Transverse colon (tissue), 4 donors: ENCODE measurements at regions not wholly inside any gene's neighbourhood (a gene's known extent, or its start where the extent isn't known, plus 50 kb on each side); places are given as distances from the start of the nearest gene placed in this dataset.

ENCODE experiments used
- DNase-seq: peaks from one replicate; pipeline ENCODE4 v3.0.0-alpha.2; 2019
- H3K27ac ChIP-seq, 4 donors: fragments of 200-600 bp; sonication (generic); 2 replicates each; pipeline ENCODE4 v1.5.1; 2016 to 2018; ENCODE audit warnings: inconsistent platforms in 4 of 4
- H3K27me3 ChIP-seq: fragments of 200-600 bp; sonication (generic); 2 replicates; pipeline ENCODE4 v1.5.1; 2017; ENCODE audit warnings: inconsistent platforms
- H3K36me3 ChIP-seq, 4 donors: fragments of 200-600 bp; sonication (generic); 2 replicates each; pipeline ENCODE4 v1.5.1; 2017 to 2019; ENCODE audit warnings: inconsistent platforms in 4 of 4
- H3K4me1 ChIP-seq, 4 donors: fragments of 200-600 bp; sonication (generic); 2 replicates each; pipeline ENCODE4 v1.5.1; 2017 to 2020; ENCODE audit warnings: inconsistent platforms in 4 of 4
- H3K4me3 ChIP-seq, 4 donors: fragments of 200-600 bp; sonication (generic); 1 replicate in 1 of 4; 2 replicates in 3 of 4; pipeline versions ENCODE4 v1.5.1 to v1.6.1; 2017 to 2019; ENCODE audit warnings: inconsistent platforms in 4 of 4
- H3K9me3 ChIP-seq, 2 donors: fragments of 200-600 bp; sonication (generic); 2 replicates each; pipeline ENCODE4 v1.5.1; 2017 to 2019; ENCODE audit warnings: inconsistent platforms in 2 of 2
- CTCF ChIP-seq, 5 experiments: fragments of 200-600 bp in 3 of 5; fragments of 450-650 bp in 2 of 5; sonication (generic) in 3 of 5; IDR thresholded peaks; 1 replicate in 2 of 5; 2 replicates in 3 of 5; pipeline ENCODE4 v1.5.1; 2016 to 2017; ENCODE audit warnings: antibody characterized with exemption in 5 of 5, inconsistent platforms in 3 of 5, mild to moderate bottlenecking in 2 of 5, moderate library complexity in 1 of 5
- EP300 ChIP-seq: sonication (generic); formaldehyde crosslinking; IDR thresholded peaks from one replicate; pipeline ENCODE4 v1.6.1; 2017; ENCODE audit warnings: antibody characterized with exemption, low read depth
- POLR2A ChIP-seq: fragments of 450-650 bp; IDR thresholded peaks from one replicate; pipeline ENCODE4 v1.6.1; 2016; ENCODE audit warnings: antibody characterized with exemption, mild to moderate bottlenecking, moderate library complexity
- POLR2AphosphoS5 ChIP-seq, 3 donors: sonication (generic); formaldehyde crosslinking; IDR thresholded peaks; one replicate each; pipeline ENCODE4 v1.6.1; 2016; ENCODE audit warnings: antibody characterized with exemption in 3 of 3
- WGBS, 2 donors: methylation state at CpG; one replicate each; pipeline ENCODE4 v1.1.5; 2018; ENCODE audit warnings: low coverage in 1 of 2; 5-methylcytosine and 5-hydroxymethylcytosine counted together
- in situ Hi-C, 4 donors: fragments of 200-750 bp; cut with MboI; loops; one replicate each; pipeline versions ENCODE4 v1.15.0 to v1.15.1; 2017; ENCODE audit warnings: low sequenced_read_pairs in 3 of 4, low pct_ligation_motif_present in 1 of 4, low pct_unique_long_range_greater_than_20kb in 1 of 4
- intact Hi-C: fragments of 100-400 bp; cut with DNase I; formaldehyde crosslinking; loops from one replicate; pipeline ENCODE4 v1.15.1; 2023; ENCODE audit warnings: low total_unique reads

DNA sequence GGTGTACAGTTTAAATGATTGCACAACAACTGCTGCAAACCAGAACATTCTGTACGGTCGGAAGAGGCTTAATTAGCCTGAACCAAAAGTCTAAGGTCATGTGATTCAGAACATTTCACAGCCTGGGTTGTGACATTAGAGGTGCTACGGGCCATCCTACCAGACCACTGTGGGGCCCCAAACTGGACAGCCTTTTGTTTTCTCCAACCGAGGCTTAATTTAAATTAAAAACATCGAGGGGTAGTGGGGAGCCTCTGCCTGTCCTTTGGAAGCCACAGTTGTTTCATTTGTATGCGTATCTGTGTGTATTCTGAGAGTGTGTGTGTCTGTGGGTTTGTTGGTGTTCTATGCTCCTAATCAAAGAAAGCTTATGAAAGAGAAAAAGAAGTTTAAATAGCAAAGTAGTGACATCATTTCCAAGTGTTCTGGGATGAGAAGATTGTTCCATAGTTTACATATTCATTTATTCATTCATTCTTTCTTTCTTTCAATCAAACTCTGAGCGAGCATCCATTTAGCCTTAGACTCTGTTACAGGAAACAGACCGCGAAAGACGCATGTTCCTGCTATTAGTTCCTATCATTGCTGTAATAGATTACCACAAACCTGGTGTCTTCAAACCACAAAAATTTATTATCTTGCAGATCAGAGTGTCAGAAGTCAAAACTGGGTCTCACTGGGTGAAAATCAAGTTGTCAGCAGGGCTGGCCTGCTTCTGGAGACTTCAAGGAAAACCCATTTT, 444.8 kb downstream of the FOXO1 start:
- 51 to 67% methylated on average over 9 to 10 of the region's 10 CpGs for WGBS, 2 donors
- no peaks in the 10 kb centered on the region for H3K27me3 ChIP-seq
- H3K9me3 ChIP-seq: no peaks in the 10 kb centered on the region
- peaks cover 0 to 18% (median 3%) of the 10 kb centered on the region in 4 donors for H3K4me1 ChIP-seq
- intact Hi-C loops (no loop called here), in situ Hi-C loops (no loop called here)
- TF ChIP-seq POLR2AphosphoS5 (IDR thresholded peaks at IDR 0.05) (peak in 2 of 3 donors; percentile 73 to 78), POLR2A (no peak), EP300 (peak; percentile 82), CTCF (IDR thresholded peaks at IDR 0.05) (no peak)
- H3K36me3 ChIP-seq: no peaks in the 10 kb centered on the region
- DNase-seq: peak; percentile 28
- peak overlapping the region; percentile 56 to 63 (median 59) for H3K27ac ChIP-seq
- no peak overlapping the region for H3K4me3 ChIP-seq

- H3K27ac ChIP-seq: no peak overlapping the region
- H3K36me3 ChIP-seq: no peaks in the 10 kb centered on the region
- in situ Hi-C loops: no loop called here
- H3K4me3 ChIP-seq: no peak overlapping the region
- peaks cover 0 to 18% (median 3%) of the 10 kb centered on the region in 4 donors for H3K4me1 ChIP-seq
- no peaks in the 10 kb centered on the region for H3K9me3 ChIP-seq
- DNase-seq: no peak
- H3K27me3 ChIP-seq: no peaks in the 10 kb centered on the region
- intact Hi-C loops: no loop called here
- WGBS, 2 donors: 83 to 100% methylated on average over 1 to 3 of the region's 3 CpGs
- TF ChIP-seq POLR2AphosphoS5 (IDR thresholded peaks at IDR 0.05) (no peak), EP300 (no peak), CTCF (IDR thresholded peaks at IDR 0.05) (no peak), POLR2A (no peak)
Measured at GRCh38 chr13:40223585-40223984, 442.9 kb downstream of the FOXO1 start.

GRCh38 chr13:40228496-40228895, 437.9 kb downstream of the FOXO1 start:
- WGBS, 2 donors: 67 to 68% methylated on average over 4 of the region's 4 CpGs
- no peaks in the 10 kb centered on the region for H3K36me3 ChIP-seq
- no peaks in the 10 kb centered on the region for H3K27me3 ChIP-seq
- intact Hi-C loops: no loop called here
- no peak for DNase-seq
- H3K4me1 ChIP-seq: no peaks in the 10 kb centered on the region
- in situ Hi-C loops: no loop called here
- TF ChIP-seq CTCF (IDR thresholded peaks at IDR 0.05) (no peak), POLR2AphosphoS5 (IDR thresholded peaks at IDR 0.05) (no peak), EP300 (no peak), POLR2A (no peak)
- no peak overlapping the region for H3K27ac ChIP-seq
- no peaks in the 10 kb centered on the region for H3K9me3 ChIP-seq
- no peak overlapping the region for H3K4me3 ChIP-seq

DNA sequence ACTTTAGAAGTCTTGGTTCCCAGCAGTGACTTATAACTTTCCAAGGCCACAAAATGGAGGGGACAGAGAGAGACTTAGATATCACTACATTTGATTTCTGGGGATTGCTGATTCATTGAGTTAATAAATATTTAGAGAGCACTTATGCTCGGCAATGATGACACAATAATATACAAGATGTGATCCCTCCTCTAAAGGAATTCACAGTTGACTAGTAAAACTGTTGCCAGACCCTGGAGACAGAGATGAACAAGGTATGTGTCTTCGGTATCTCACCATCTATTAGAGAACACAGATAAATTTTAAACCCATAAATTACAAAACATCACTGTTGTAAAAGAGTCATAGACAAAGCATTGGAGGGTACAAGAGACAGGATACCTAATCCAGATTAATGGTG, 437.5 kb downstream of the FOXO1 start:
- intact Hi-C loops: no loop called here
- H3K4me3 ChIP-seq: no peak overlapping the region
- H3K27me3 ChIP-seq: no peaks in the 10 kb centered on the region
- TF ChIP-seq POLR2A (no peak), POLR2AphosphoS5 (IDR thresholded peaks at IDR 0.05) (no peak), CTCF (IDR thresholded peaks at IDR 0.05) (no peak), EP300 (no peak)
- no peaks in the 10 kb centered on the region for H3K9me3 ChIP-seq
- in situ Hi-C loops: no loop called here
- 41 to 50% methylated on average over 2 of the region's 2 CpGs for WGBS, 2 donors
- H3K4me1 ChIP-seq: no peaks in the 10 kb centered on the region
- H3K27ac ChIP-seq: no peak overlapping the region
- DNase-seq: no peak
- H3K36me3 ChIP-seq: no peaks in the 10 kb centered on the region
